Sigmoid colon (tissue), 3 donors: ENCODE measurements at regions not wholly inside any gene's neighbourhood (a gene's known extent, or its start where the extent isn't known, plus 50 kb on each side); places are given as distances from the start of the nearest gene placed in this dataset.

ENCODE experiments used
- CTCF ChIP-seq, 4 experiments: fragments of 450-650 bp in 3 of 4; fragments of 200-600 bp in 1 of 4; IDR thresholded peaks; one replicate each; pipeline ENCODE4 v1.5.1; 2016 to 2019; ENCODE audit warnings: antibody characterized with exemption in 4 of 4, mild to moderate bottlenecking in 3 of 4, moderate library complexity in 2 of 4
- POLR2A ChIP-seq, 2 donors: fragments of 450-650 bp; IDR thresholded peaks; one replicate each; pipeline ENCODE4 v1.6.1; 2016; ENCODE audit warnings: antibody characterized with exemption in 2 of 2, mild to moderate bottlenecking in 2 of 2, moderate library complexity in 2 of 2

- TF ChIP-seq CTCF (IDR thresholded peaks at IDR 0.05): no peak
- no peak for TF ChIP-seq POLR2A (IDR thresholded peaks at IDR 0.05)
Observed at GRCh38 chr12:42017051-42017450, 127.6 kb downstream of the GXYLT1 start.
